ENCODE measurements at regions not wholly inside any gene's neighbourhood (a gene's known extent, or its start where the extent isn't known, plus 50 kb on each side); places are given as distances from the start of the nearest gene placed in this dataset.

DNA sequence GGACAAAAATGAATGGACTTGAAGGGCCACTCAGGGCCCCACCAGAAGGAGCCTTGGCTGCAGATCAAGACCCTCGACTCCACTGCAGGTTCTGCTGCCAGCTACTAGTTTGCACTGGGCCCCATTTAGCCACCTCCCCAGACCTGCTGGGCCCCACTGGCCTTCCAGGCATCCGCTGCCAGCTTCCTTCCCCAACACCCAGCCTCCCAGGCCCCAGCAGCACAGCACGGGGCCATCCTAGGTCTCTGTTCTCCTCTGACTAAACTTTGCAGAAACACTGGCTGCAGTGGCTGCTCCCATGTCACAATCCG lies 277.4 kb upstream of the KLF14 start:
- Histone ChIP-seq H3K9ac (ENCODE audit: low read length) (peak overlapping the region; percentile 73), H3K4me1 (ENCODE audit: control insufficient read depth in 1 of 2, insufficient read depth in 2 of 2, low read length in 2 of 2) (peaks cover 97 to 100% of the 10 kb centered on the region in 2 experiments), H3K9me3 (ENCODE audit: control insufficient read depth in 1 of 2, insufficient read depth in 1 of 2, low read depth in 1 of 2, low read length in 2 of 2) (no peaks in the 10 kb centered on the region), H3K4me3 (replicated peaks in 1 of 2; ENCODE audit: low read depth in 1 of 2, low read length in 2 of 2) (no peak overlapping the region), H3K79me2 (ENCODE audit: insufficient read depth, low read length) (peaks cover 90% of the 10 kb centered on the region), H2AFZ (ENCODE audit: low read depth, low read length, poor library complexity, severe bottlenecking) (no peak overlapping the region), H3K9me2 (ENCODE audit: insufficient read depth) (no peaks in the 10 kb centered on the region), H3K4me2 (ENCODE audit: low read length) (peak overlapping the region; percentile 67), H4K20me1 (ENCODE audit: insufficient read depth) (no peaks in the 10 kb centered on the region), H3K27me3 (ENCODE audit: insufficient read depth, low read length) (no peaks in the 10 kb centered on the region), H3K36me3 (ENCODE audit: control insufficient read depth in 1 of 2, insufficient read depth in 2 of 2, low read length in 2 of 2) (no peaks in the 10 kb centered on the region), H3K27ac (ENCODE audit: low read depth, low read length) (peak overlapping the region; percentile 96)
- ChIA-PET CTCF (no interaction called here), POLR2A (interaction anchor here (2.3 kb wide), 1 partner anchor 50 kb away, joined by 10 read pairs; no protein-coding TSS in a partner anchor), RAD21 (ENCODE audit: low non-redundant PET in 1 of 2, low total read pairs in 2 of 2, uncharacterized antibody in 2 of 2, unreplicated experiment in 2 of 2) (no interaction called here)
- peak; percentile 18; the same call in 1 of the 2 replicates for TF ChIP-seq POLR2AphosphoS5 (IDR thresholded peaks at IDR 0.05; ENCODE audit: low read depth, low read length)
- TF ChIP-seq RAD21 (IDR thresholded peaks at IDR 0.05; ENCODE audit: low read depth): no peak
- TF ChIP-seq TCF7L2 (IDR thresholded peaks at IDR 0.05; ENCODE audit: borderline replicate concordance, extremely low read depth, insufficient read depth, insufficient read length): peak; percentile 70
- no peak for TF ChIP-seq SIN3A (IDR thresholded peaks at IDR 0.05; ENCODE audit: low read depth)
- TF ChIP-seq ZFX (IDR thresholded peaks at IDR 0.05): peak; percentile 42; the same call in 1 of the 2 replicates
- TF ChIP-seq CTCF (IDR thresholded peaks at IDR 0.05 in 2 of 3, conservative IDR thresholded peaks at IDR 0.05 in 1 of 3; ENCODE audit: borderline replicate concordance in 1 of 3, insufficient read depth in 1 of 3, low read depth in 2 of 3, low read length in 2 of 3): no peak
- TF ChIP-seq, protein P1, sequence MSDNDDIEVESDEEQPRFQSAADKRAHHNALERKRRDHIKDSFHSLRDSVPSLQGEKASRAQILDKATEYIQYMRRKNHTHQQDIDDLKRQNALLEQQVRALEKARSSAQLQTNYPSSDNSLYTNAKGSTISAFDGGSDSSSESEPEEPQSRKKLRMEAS (IDR thresholded peaks at IDR 0.05): no peak
- TF ChIP-seq EZH2phosphoT487 (IDR thresholded peaks at IDR 0.05; ENCODE audit: borderline replicate concordance): no peak
- intact Hi-C loops (cut with micrococcal nuclease): no loop called here
- DNase-seq (ENCODE audit: low read depth, low spot score) (no peak), ATAC-seq (peak; percentile 16; the same call in 1 of the 2 replicates)
- BruUV-seq (replicated peaks): no TSS peak

- no peaks in the 10 kb centered on the region for H4K20me1 ChIP-seq (ENCODE audit: insufficient read depth)
- no peaks in the 10 kb centered on the region for H3K9me3 ChIP-seq (ENCODE audit: control insufficient read depth in 1 of 2, insufficient read depth in 1 of 2, low read depth in 1 of 2, low read length in 2 of 2)
- DNase-seq (ENCODE audit: low read depth, low spot score) (no peak), ATAC-seq (no peak)
- no TSS peak for BruUV-seq (replicated peaks)
- H3K27me3 ChIP-seq (ENCODE audit: insufficient read depth, low read length): no peaks in the 10 kb centered on the region
- peaks cover 90% of the 10 kb centered on the region for H3K79me2 ChIP-seq (ENCODE audit: insufficient read depth, low read length)
- no peaks in the 10 kb centered on the region for H3K36me3 ChIP-seq (ENCODE audit: control insufficient read depth in 1 of 2, insufficient read depth in 2 of 2, low read length in 2 of 2)
- intact Hi-C loops (cut with micrococcal nuclease): no loop called here
- POLR2A ChIA-PET: interaction anchor here (1.0 to 2.4 kb wide), 5 partner anchors 16 to 118 kb away, joined by 3 to 11 read pairs (median 8); no protein-coding TSS in a partner anchor
- H3K9me2 ChIP-seq (ENCODE audit: insufficient read depth): no peaks in the 10 kb centered on the region
- H3K27ac ChIP-seq (ENCODE audit: low read depth, low read length): peak overlapping the region; percentile 96
- H3K4me1 ChIP-seq (ENCODE audit: control insufficient read depth in 1 of 2, insufficient read depth in 2 of 2, low read length in 2 of 2): peaks cover 97 to 100% of the 10 kb centered on the region in 2 experiments
- CTCF ChIA-PET: no interaction called here
- H3K4me2 ChIP-seq (ENCODE audit: low read length): peak overlapping the region; percentile 67
- RAD21 ChIA-PET (ENCODE audit: low non-redundant PET in 1 of 2, low total read pairs in 2 of 2, uncharacterized antibody in 2 of 2, unreplicated experiment in 2 of 2): no interaction called here
- H3K4me3 ChIP-seq (replicated peaks in 1 of 2; ENCODE audit: low read depth in 1 of 2, low read length in 2 of 2): no peak overlapping the region
- no peak overlapping the region for H2AFZ ChIP-seq (ENCODE audit: low read depth, low read length, poor library complexity, severe bottlenecking)
- H3K9ac ChIP-seq (ENCODE audit: low read length): peak overlapping the region; percentile 73
- no peak for TF ChIP-seq CTCF (IDR thresholded peaks at IDR 0.05 in 2 of 3, conservative IDR thresholded peaks at IDR 0.05 in 1 of 3; ENCODE audit: borderline replicate concordance in 1 of 3, insufficient read depth in 1 of 3, low read depth in 2 of 3, low read length in 2 of 3)
- TF ChIP-seq EGR1 (IDR thresholded peaks at IDR 0.05; ENCODE audit: low read depth): no peak
- TF ChIP-seq, protein P2, sequence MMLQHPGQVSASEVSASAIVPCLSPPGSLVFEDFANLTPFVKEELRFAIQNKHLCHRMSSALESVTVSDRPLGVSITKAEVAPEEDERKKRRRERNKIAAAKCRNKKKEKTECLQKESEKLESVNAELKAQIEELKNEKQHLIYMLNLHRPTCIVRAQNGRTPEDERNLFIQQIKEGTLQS (IDR thresholded peaks at IDR 0.05): no peak
- TF ChIP-seq, protein P1 (IDR thresholded peaks at IDR 0.05): no peak
- TF ChIP-seq CBX3 (IDR thresholded peaks at IDR 0.05; ENCODE audit: low read depth): no peak
- no peak for TF ChIP-seq ZNF274 (IDR thresholded peaks at IDR 0.05; ENCODE audit: low read depth, low read length)
- TF ChIP-seq FOSL1 (IDR thresholded peaks at IDR 0.05; ENCODE audit: low read depth): no peak
- TF ChIP-seq POLR2A (IDR thresholded peaks at IDR 0.05; ENCODE audit: borderline replicate concordance, extremely low read depth, insufficient read depth, insufficient read length): no peak
- TF ChIP-seq EZH2phosphoT487 (IDR thresholded peaks at IDR 0.05; ENCODE audit: borderline replicate concordance): no peak
- no peak for TF ChIP-seq SIN3A (IDR thresholded peaks at IDR 0.05; ENCODE audit: low read depth)
Observed at GRCh38 chr7:131011976-131012375, 278.0 kb upstream of the KLF14 start.
